CD14-positive monocyte (primary cell): ENCODE measurements at regions not wholly inside any gene's neighbourhood (a gene's known extent, or its start where the extent isn't known, plus 50 kb on each side); places are given as distances from the start of the nearest gene placed in this dataset.

Source experiments
- DNase-seq, 3 donors: peaks; one replicate each; pipeline ENCODE4 v3.0.0-alpha.2; 2011 to 2022
- H2AFZ ChIP-seq: 2 replicates; pipeline ENCODE4 v1.6.0; 2012; ENCODE audit warnings: mild to moderate bottlenecking, low read depth, low read length, inconsistent platforms; ENCODE audit not compliant: insufficient read depth, poor library complexity, severe bottlenecking
- H3K27ac ChIP-seq, 2 donors: 1 replicate in 1 of 2; 2 replicates in 1 of 2; pipeline ENCODE4 v1.5.1; 2012 to 2013; ENCODE audit warnings: low read length in 2 of 2, control low read depth in 1 of 2, inconsistent platforms in 1 of 2, low read depth in 1 of 2, mild to moderate bottlenecking in 1 of 2
- H3K27me3 ChIP-seq, 2 donors: one replicate each; pipeline versions ENCODE4 v1.6.0 to v1.6.1; 2011 to 2013; ENCODE audit warnings: low read length in 2 of 2; ENCODE audit not compliant: control insufficient read depth in 2 of 2, insufficient read depth in 2 of 2
- H3K36me3 ChIP-seq, 2 donors: replicated peaks in 1 of 2; 1 replicate in 1 of 2; 2 replicates in 1 of 2; pipeline versions ENCODE4 v1.5.1 to v1.6.1; 2012 to 2013; ENCODE audit warnings: low read length in 2 of 2, control low read depth in 1 of 2, inconsistent platforms in 1 of 2, mild to moderate bottlenecking in 1 of 2; ENCODE audit not compliant: insufficient read depth in 2 of 2, control insufficient read depth in 1 of 2
- H3K4me1 ChIP-seq, 2 donors: 1 replicate in 1 of 2; 2 replicates in 1 of 2; pipeline versions ENCODE4 v1.5.1 to v1.6.1; 2012 to 2013; ENCODE audit warnings: low read length in 2 of 2, control low read depth in 1 of 2, inconsistent platforms in 1 of 2, mild to moderate bottlenecking in 1 of 2, moderate library complexity in 1 of 2; ENCODE audit not compliant: insufficient read depth in 2 of 2, control insufficient read depth in 1 of 2
- H3K4me2 ChIP-seq: replicated peaks from 2 replicates; pipeline ENCODE3; 2012; ENCODE audit warnings: low read length, moderate library complexity, mild to moderate bottlenecking; ENCODE audit not compliant: poor library complexity, severe bottlenecking; ENCODE audit errors: extremely low read depth
- H3K4me3 ChIP-seq, 3 experiments: fragments of 200-600 bp in 1 of 3; sonication (generic) in 1 of 3; replicated peaks in 1 of 3; 1 replicate in 2 of 3; 2 replicates in 1 of 3; pipeline ENCODE4 v1.5.1; 2011 to 2013; ENCODE audit warnings: low read length in 3 of 3, mild to moderate bottlenecking in 3 of 3, control low read depth in 2 of 3, low read depth in 2 of 3, inconsistent platforms in 1 of 3, moderate library complexity in 1 of 3
- H3K79me2 ChIP-seq: 2 replicates; pipeline ENCODE4 v1.6.0; 2012; ENCODE audit warnings: mild to moderate bottlenecking, control low read depth, inconsistent platforms, low read length, moderate library complexity; ENCODE audit not compliant: insufficient read depth
- H3K9ac ChIP-seq: 2 replicates; pipeline ENCODE4 v1.6.0; 2017; ENCODE audit warnings: low read length, mild to moderate bottlenecking; ENCODE audit not compliant: insufficient read depth, poor library complexity, severe bottlenecking
- H3K9me3 ChIP-seq, 2 donors: replicated peaks in 1 of 2; 1 replicate in 1 of 2; 2 replicates in 1 of 2; pipeline versions ENCODE4 v1.5.1 to v1.6.1; 2012 to 2013; ENCODE audit warnings: low read length in 2 of 2, control low read depth in 1 of 2; ENCODE audit not compliant: control insufficient read depth in 1 of 2, insufficient read depth in 1 of 2
- H4K20me1 ChIP-seq: 2 replicates; pipeline ENCODE4 v1.6.0; 2012; ENCODE audit warnings: mild to moderate bottlenecking, low read length, control low read depth, moderate library complexity; ENCODE audit not compliant: insufficient read depth
- H3K27ac Mint-ChIP-seq, 7 donors: one replicate each; pipeline ENCODE4 v1.8.0; 2020; ENCODE audit warnings: mild to moderate bottlenecking in 7 of 7, mixed read lengths in 7 of 7, moderate library complexity in 6 of 7, inconsistent platforms in 2 of 7
- H3K27me3 Mint-ChIP-seq, 3 donors: one replicate each; pipeline ENCODE4 v1.8.0; 2021 to 2022; ENCODE audit warnings: low read depth in 3 of 3, mild to moderate bottlenecking in 3 of 3, mixed read lengths in 3 of 3, moderate library complexity in 3 of 3, inconsistent platforms in 1 of 3
- H3K36me3 Mint-ChIP-seq, 2 donors: one replicate each; pipeline ENCODE4 v1.8.0; 2020; ENCODE audit warnings: mixed read lengths in 2 of 2, inconsistent platforms in 1 of 2, mild to moderate bottlenecking in 1 of 2
- H3K4me1 Mint-ChIP-seq: one replicate; pipeline ENCODE4 v1.8.0; 2020; ENCODE audit warnings: mild to moderate bottlenecking, mixed read lengths
- H3K4me3 Mint-ChIP-seq, 2 donors: one replicate each; pipeline ENCODE4 v1.8.0; 2020; ENCODE audit warnings: mild to moderate bottlenecking in 2 of 2, mixed read lengths in 2 of 2, moderate library complexity in 1 of 2
- H3K9me3 Mint-ChIP-seq, 7 donors: one replicate each; pipeline ENCODE4 v1.8.0; 2020 to 2022; ENCODE audit warnings: mixed read lengths in 7 of 7, mild to moderate bottlenecking in 6 of 7, moderate library complexity in 6 of 7, inconsistent platforms in 2 of 7
- WGBS: methylation state at CpG from one replicate; pipeline ENCODE4 v1.1.5; 2013; ENCODE audit warnings: missing lambda C conversion rate; ENCODE audit not compliant: insufficient coverage; 5-methylcytosine and 5-hydroxymethylcytosine counted together
- intact Hi-C, 2 donors: fragments of 100-400 bp; cut with micrococcal nuclease; formaldehyde crosslinking; loops; one replicate each; pipeline versions ENCODE4 v1.15.0 to v1.15.1; 2023
- TF ChIP-seq, protein P1 (sequence below): fragments of 200-600 bp; IDR thresholded peaks from one replicate; pipeline ENCODE4 v1.8.0; 2022; ENCODE audit warnings: antibody characterized with exemption, mild to moderate bottlenecking

- Histone ChIP-seq H3K27ac (no peak overlapping the region), H3K4me3 (no peak overlapping the region), H3K27me3 (no peaks in the 10 kb centered on the region), H3K79me2 (no peaks in the 10 kb centered on the region), H3K4me1 (no peaks in the 10 kb centered on the region), H3K4me2 (no peak overlapping the region), H4K20me1 (no peaks in the 10 kb centered on the region), H3K9ac (no peak overlapping the region), H2AFZ (no peak overlapping the region), H3K9me3 (no peaks in the 10 kb centered on the region), H3K36me3 (no peaks in the 10 kb centered on the region)
- Mint-ChIP-seq H3K9me3 (peaks cover 0 to 7% (median 1%) of the 10 kb centered on the region in 7 donors), H3K36me3 (no peaks in the 10 kb centered on the region), H3K4me3 (no peak overlapping the region), H3K27me3 (peaks cover 7 to 8% (median 7%) of the 10 kb centered on the region in 3 donors), H3K4me1 (no peaks in the 10 kb centered on the region), H3K27ac (no peak overlapping the region)
- DNase-seq: no peak
- 86% methylated on average over 3 of the region's 4 CpGs for WGBS
- intact Hi-C loops: no loop called here
- TF ChIP-seq, protein P1, sequence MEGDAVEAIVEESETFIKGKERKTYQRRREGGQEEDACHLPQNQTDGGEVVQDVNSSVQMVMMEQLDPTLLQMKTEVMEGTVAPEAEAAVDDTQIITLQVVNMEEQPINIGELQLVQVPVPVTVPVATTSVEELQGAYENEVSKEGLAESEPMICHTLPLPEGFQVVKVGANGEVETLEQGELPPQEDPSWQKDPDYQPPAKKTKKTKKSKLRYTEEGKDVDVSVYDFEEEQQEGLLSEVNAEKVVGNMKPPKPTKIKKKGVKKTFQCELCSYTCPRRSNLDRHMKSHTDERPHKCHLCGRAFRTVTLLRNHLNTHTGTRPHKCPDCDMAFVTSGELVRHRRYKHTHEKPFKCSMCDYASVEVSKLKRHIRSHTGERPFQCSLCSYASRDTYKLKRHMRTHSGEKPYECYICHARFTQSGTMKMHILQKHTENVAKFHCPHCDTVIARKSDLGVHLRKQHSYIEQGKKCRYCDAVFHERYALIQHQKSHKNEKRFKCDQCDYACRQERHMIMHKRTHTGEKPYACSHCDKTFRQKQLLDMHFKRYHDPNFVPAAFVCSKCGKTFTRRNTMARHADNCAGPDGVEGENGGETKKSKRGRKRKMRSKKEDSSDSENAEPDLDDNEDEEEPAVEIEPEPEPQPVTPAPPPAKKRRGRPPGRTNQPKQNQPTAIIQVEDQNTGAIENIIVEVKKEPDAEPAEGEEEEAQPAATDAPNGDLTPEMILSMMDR: no peak
Observed at GRCh38 chr1:4563586-4563985, 90.8 kb upstream of the AJAP1 start.

DNA sequence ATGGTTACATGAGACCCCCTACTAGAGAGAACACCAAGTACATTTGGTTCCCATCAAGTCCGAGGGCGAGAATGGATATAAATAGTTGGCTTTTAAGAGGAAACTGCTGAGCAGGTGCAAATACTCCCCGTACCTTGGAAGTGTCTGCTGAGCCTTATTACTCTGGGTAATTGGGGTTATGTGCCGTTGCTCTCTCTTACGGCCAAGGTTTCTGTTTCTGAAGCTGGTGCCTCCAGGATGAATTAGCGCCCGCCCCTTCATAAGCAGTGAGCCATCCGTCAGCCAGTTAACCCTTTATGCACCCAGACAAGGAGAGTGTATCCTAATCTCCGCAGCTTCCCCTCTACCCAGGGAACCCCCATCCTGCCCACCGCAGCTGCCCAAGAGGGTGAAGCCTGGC is 90.4 kb upstream of the AJAP1 start:
- no peaks in the 10 kb centered on the region for H3K27me3 ChIP-seq
- DNase-seq: no peak
- TF ChIP-seq, protein P1: no peak
- no peak overlapping the region for H3K27ac ChIP-seq
- Mint-ChIP-seq H3K27ac (no peak overlapping the region), H3K36me3 (no peaks in the 10 kb centered on the region), H3K4me3 (peak overlapping the region in 1 of 2 donors; percentile 6), H3K27me3 (peaks cover 7 to 8% (median 7%) of the 10 kb centered on the region in 3 donors), H3K9me3 (peaks cover 0 to 4% (median 1%) of the 10 kb centered on the region in 7 donors), H3K4me1 (no peaks in the 10 kb centered on the region)
- no peaks in the 10 kb centered on the region for H3K36me3 ChIP-seq
- no peak overlapping the region for H3K9ac ChIP-seq
- H3K9me3 ChIP-seq: no peaks in the 10 kb centered on the region
- no peak overlapping the region for H3K4me2 ChIP-seq
- H3K4me1 ChIP-seq: no peaks in the 10 kb centered on the region
- intact Hi-C loops: no loop called here
- no peak overlapping the region for H2AFZ ChIP-seq
- no peaks in the 10 kb centered on the region for H4K20me1 ChIP-seq
- H3K4me3 ChIP-seq: no peak overlapping the region
- 14% methylated on average over 6 of the region's 10 CpGs for WGBS
- no peaks in the 10 kb centered on the region for H3K79me2 ChIP-seq
